IPS-18c (cell line): ENCODE measurements at regions not wholly inside any gene's neighbourhood (a gene's known extent, or its start where the extent isn't known, plus 50 kb on each side); places are given as distances from the start of the nearest gene placed in this dataset.
A peak's percentile ranks its signal among the peaks of the same experiment; 100 is the strongest.
"Not testable (repeated sequence)": the region's sequence is repeated elsewhere in the genome, so short reads cannot be mapped to it uniquely, and the experiment has no call there.

Experiments used
- H3K4me3 ChIP-seq: 2 replicates; pipeline ENCODE4 v1.7.0; 2013; ENCODE audit warnings: low read depth, mild to moderate bottlenecking, low read length, moderate library complexity; ENCODE audit not compliant: insufficient read depth
- H3K9me3 ChIP-seq: one replicate; pipeline ENCODE4 v1.6.1; 2013; ENCODE audit warnings: mild to moderate bottlenecking, low read length, moderate library complexity; ENCODE audit not compliant: control insufficient read depth, insufficient read depth

GRCh38 chr1:38166461-38166860 is 119.9 kb upstream of the POU3F1 start:
- Histone ChIP-seq H3K9me3 (no peaks in the 10 kb centered on the region), H3K4me3 (no peak overlapping the region)

- Histone ChIP-seq H3K4me3 (no peak overlapping the region), H3K9me3 (no peaks in the 10 kb centered on the region)
Observed at GRCh38 chr1:38153778-38154470, 107.3 kb upstream of the POU3F1 start.

- H3K9me3 ChIP-seq = no peaks in the 10 kb centered on the region
- H3K4me3 ChIP-seq = no peak overlapping the region
Observed at GRCh38 chr1:38153066-38153777, 106.6 kb upstream of the POU3F1 start.

GRCh38 chr1:38152351-38153065 is 105.9 kb upstream of the POU3F1 start:
- Histone ChIP-seq H3K4me3 (no peak overlapping the region), H3K9me3 (no peaks in the 10 kb centered on the region)

- Histone ChIP-seq H3K9me3 (no peaks in the 10 kb centered on the region), H3K4me3 (no peak overlapping the region)
Observed at GRCh38 chr1:38151399-38151798, 104.8 kb upstream of the POU3F1 start.

GRCh38 chr1:38146079-38146478 is 99.5 kb upstream of the POU3F1 start:
- not testable (repeated sequence) for H3K4me3 ChIP-seq, H3K9me3 ChIP-seq

GRCh38 chr1:38142606-38143005 is 96.0 kb upstream of the POU3F1 start:
- H3K9me3 ChIP-seq = peaks cover 2% of the 10 kb centered on the region

GRCh38 chr1:38141483-38141882 is 94.9 kb upstream of the POU3F1 start:
- no peak overlapping the region for H3K4me3 ChIP-seq

More at GRCh38 chr1:38142606-38143005, 96.0 kb upstream of the POU3F1 start:
- H3K4me3 ChIP-seq = no peak overlapping the region

GRCh38 chr1:38139738-38140487 is 93.3 kb upstream of the POU3F1 start:
- Histone ChIP-seq H3K4me3 (peak overlapping the region; percentile 25; the same call in 1 of the 2 replicates), H3K9me3 (no peaks in the 10 kb centered on the region)

More at GRCh38 chr1:38141483-38141882, 94.9 kb upstream of the POU3F1 start:
- peaks cover 2% of the 10 kb centered on the region for H3K9me3 ChIP-seq

GRCh38 chr1:38138498-38139233 is 92.1 kb upstream of the POU3F1 start:
- no peak overlapping the region for H3K4me3 ChIP-seq
- no peaks in the 10 kb centered on the region for H3K9me3 ChIP-seq

- no peaks in the 10 kb centered on the region for H3K9me3 ChIP-seq
- H3K4me3 ChIP-seq = no peak overlapping the region
Observed at GRCh38 chr1:38137164-38137563, 90.6 kb upstream of the POU3F1 start.

- H3K4me3 ChIP-seq = no peak overlapping the region
- H3K9me3 ChIP-seq = no peaks in the 10 kb centered on the region
Observed at GRCh38 chr1:38135625-38136414, 89.2 kb upstream of the POU3F1 start.

GRCh38 chr1:38134294-38134755 is 87.7 kb upstream of the POU3F1 start:
- H3K9me3 ChIP-seq = no peaks in the 10 kb centered on the region
- no peak overlapping the region for H3K4me3 ChIP-seq

GRCh38 chr1:38133756-38134155 is 87.2 kb upstream of the POU3F1 start:
- Histone ChIP-seq H3K4me3 (no peak overlapping the region), H3K9me3 (no peaks in the 10 kb centered on the region)

GRCh38 chr1:38133304-38133703 is 86.7 kb upstream of the POU3F1 start:
- no peaks in the 10 kb centered on the region for H3K9me3 ChIP-seq

GRCh38 chr1:38132681-38133080 is 86.1 kb upstream of the POU3F1 start:
- H3K9me3 ChIP-seq = no peaks in the 10 kb centered on the region
- H3K4me3 ChIP-seq = no peak overlapping the region

More at GRCh38 chr1:38133304-38133703, 86.7 kb upstream of the POU3F1 start:
- no peak overlapping the region for H3K4me3 ChIP-seq
